Mesendoderm (in vitro differentiated cells): ENCODE measurements at regions not wholly inside any gene's neighbourhood (a gene's known extent, or its start where the extent isn't known, plus 50 kb on each side); places are given as distances from the start of the nearest gene placed in this dataset.
"Not testable (repeated sequence)": the region's sequence is repeated elsewhere in the genome, so short reads cannot be mapped to it uniquely, and the experiment has no call there.

Source experiments
- DNase-seq: peaks from one replicate; pipeline ENCODE4 v3.0.0; 2013
- H2AK5ac ChIP-seq: 2 replicates; pipeline ENCODE4 v1.6.1; 2013; ENCODE audit warnings: low read length, inconsistent platforms
- H2BK120ac ChIP-seq: 2 replicates; pipeline ENCODE4 v1.6.1; 2013; ENCODE audit warnings: low read depth, mild to moderate bottlenecking, low read length, moderate library complexity, mixed read lengths
- H2BK15ac ChIP-seq: replicated peaks from 2 replicates; pipeline ENCODE4 v1.6.1; 2013; ENCODE audit warnings: low read depth, mild to moderate bottlenecking, moderate library complexity
- H2BK5ac ChIP-seq: 2 replicates; pipeline ENCODE4 v1.6.1; 2013; ENCODE audit warnings: low read length, inconsistent platforms
- H3K18ac ChIP-seq: 2 replicates; pipeline ENCODE4 v1.6.1; 2013; ENCODE audit warnings: mild to moderate bottlenecking, low read length, mixed read lengths
- H3K23ac ChIP-seq: one replicate; pipeline ENCODE4 v1.6.1; 2013; ENCODE audit warnings: low read length
- H3K27ac ChIP-seq: 2 replicates; pipeline ENCODE4 v1.5.1; 2013; ENCODE audit warnings: low read depth, mild to moderate bottlenecking, inconsistent platforms, low read length, moderate library complexity
- H3K27me3 ChIP-seq: 2 replicates; pipeline ENCODE4 v1.6.1; 2013; ENCODE audit warnings: low read length, control low read depth, mild to moderate bottlenecking, inconsistent platforms; ENCODE audit not compliant: insufficient read depth, poor library complexity
- H3K36me3 ChIP-seq: 2 replicates; pipeline ENCODE4 v1.6.1; 2013; ENCODE audit warnings: low read length, inconsistent platforms; ENCODE audit not compliant: control insufficient read depth, insufficient read depth
- H3K4ac ChIP-seq: one replicate; pipeline ENCODE4 v1.6.1; 2013; ENCODE audit warnings: low read depth, mild to moderate bottlenecking, low read length, moderate library complexity
- H3K4me1 ChIP-seq: 2 replicates; pipeline ENCODE4 v1.6.1; 2013; ENCODE audit warnings: low read depth, low read length, inconsistent platforms; ENCODE audit not compliant: control insufficient read depth
- H3K4me2 ChIP-seq: 2 replicates; pipeline ENCODE4 v1.6.1; 2013; ENCODE audit warnings: low read length
- H3K4me3 ChIP-seq: 2 replicates; pipeline ENCODE4 v1.5.1; 2013; ENCODE audit warnings: mild to moderate bottlenecking, low read length
- H3K56ac ChIP-seq: one replicate; pipeline ENCODE4 v1.6.1; 2013; ENCODE audit warnings: low read length
- H3K79me1 ChIP-seq: 2 replicates; pipeline ENCODE4 v1.6.1; 2013; ENCODE audit warnings: low read length, inconsistent platforms
- H3K79me2 ChIP-seq: 2 replicates; pipeline ENCODE4 v1.6.1; 2013; ENCODE audit warnings: mild to moderate bottlenecking, low read length; ENCODE audit not compliant: control insufficient read depth, insufficient read depth
- H3K9ac ChIP-seq: 2 replicates; pipeline ENCODE4 v1.6.1; 2013; ENCODE audit warnings: low read length, inconsistent platforms
- H4K5ac ChIP-seq: one replicate; pipeline ENCODE4 v1.6.1; 2013; ENCODE audit warnings: low read length
- H4K8ac ChIP-seq: one replicate; pipeline ENCODE4 v1.6.1; 2013; ENCODE audit warnings: low read depth, mild to moderate bottlenecking, control low read depth, low read length, moderate library complexity
- WGBS: extraction: QIAGEN DNeasy Blood & Tissue Kit; methylation state at CpG from one replicate; pipeline ENCODE4 v1.1.7; 2013; ENCODE audit warnings: low lambda C conversion rate, missing lambda C conversion rate; ENCODE audit not compliant: insufficient coverage; ENCODE audit errors: extremely low coverage; 5-methylcytosine and 5-hydroxymethylcytosine counted together

GRCh38 chr19:14301150-14301549 is 80.1 kb upstream of the ADGRE5 start:
- H3K56ac ChIP-seq = no peak overlapping the region
- DNase-seq = no peak
- H3K79me1 ChIP-seq = no peaks in the 10 kb centered on the region
- no peak overlapping the region for H3K27ac ChIP-seq
- H3K79me2 ChIP-seq = no peaks in the 10 kb centered on the region
- H3K18ac ChIP-seq = no peak overlapping the region
- no peak overlapping the region for H2AK5ac ChIP-seq
- H4K5ac ChIP-seq = no peak overlapping the region
- no CpG with 5 or more reads among the region's 6 CpGs for WGBS
- no peaks in the 10 kb centered on the region for H3K36me3 ChIP-seq
- no peak overlapping the region for H4K8ac ChIP-seq
- H2BK120ac ChIP-seq = no peak overlapping the region
- H3K4me1 ChIP-seq = no peaks in the 10 kb centered on the region
- no peak overlapping the region for H3K9ac ChIP-seq
- no peak overlapping the region for H3K4me3 ChIP-seq
- H3K27me3 ChIP-seq = no peaks in the 10 kb centered on the region
- no peak overlapping the region for H3K23ac ChIP-seq
- no peak overlapping the region for H3K4me2 ChIP-seq
- H2BK15ac ChIP-seq = no peak overlapping the region
- H2BK5ac ChIP-seq = no peak overlapping the region
- no peak overlapping the region for H3K4ac ChIP-seq

- H4K8ac ChIP-seq = no peak overlapping the region
- H3K27ac ChIP-seq = no peak overlapping the region
- H3K36me3 ChIP-seq = no peaks in the 10 kb centered on the region
- H3K18ac ChIP-seq = no peak overlapping the region
- H2BK15ac ChIP-seq = no peak overlapping the region
- no peak overlapping the region for H2BK5ac ChIP-seq
- no peak overlapping the region for H2BK120ac ChIP-seq
- H3K4me3 ChIP-seq = no peak overlapping the region
- no CpG with 5 or more reads among the region's 6 CpGs for WGBS
- no peaks in the 10 kb centered on the region for H3K27me3 ChIP-seq
- no peak overlapping the region for H2AK5ac ChIP-seq
- H3K4ac ChIP-seq = no peak overlapping the region
- no peak overlapping the region for H3K9ac ChIP-seq
- peak; percentile 64 for DNase-seq
- H3K79me1 ChIP-seq = no peaks in the 10 kb centered on the region
- H3K56ac ChIP-seq = no peak overlapping the region
- no peak overlapping the region for H4K5ac ChIP-seq
- H3K4me2 ChIP-seq = no peak overlapping the region
- no peaks in the 10 kb centered on the region for H3K79me2 ChIP-seq
- no peak overlapping the region for H3K23ac ChIP-seq
- no peaks in the 10 kb centered on the region for H3K4me1 ChIP-seq
Measured at GRCh38 chr19:14300303-14300702, 80.9 kb upstream of the ADGRE5 start.

GRCh38 chr19:14299224-14299827 is 81.9 kb upstream of the ADGRE5 start:
- H3K9ac ChIP-seq, H2BK120ac ChIP-seq, H3K4me2 ChIP-seq, H3K56ac ChIP-seq, H4K8ac ChIP-seq, H3K27me3 ChIP-seq, H3K18ac ChIP-seq, H3K4me3 ChIP-seq, H4K5ac ChIP-seq, H3K4me1 ChIP-seq, DNase-seq, H2BK5ac ChIP-seq, H3K36me3 ChIP-seq, H3K79me2 ChIP-seq, H3K79me1 ChIP-seq, H3K4ac ChIP-seq, H3K27ac ChIP-seq, H2BK15ac ChIP-seq, H3K23ac ChIP-seq, H2AK5ac ChIP-seq: not testable (repeated sequence)
- WGBS = no CpG with 5 or more reads among the region's 13 CpGs

- not testable (repeated sequence) for DNase-seq, H3K18ac ChIP-seq, H4K8ac ChIP-seq, H2BK15ac ChIP-seq, H2AK5ac ChIP-seq, H2BK120ac ChIP-seq, H4K5ac ChIP-seq, H3K27ac ChIP-seq, H3K56ac ChIP-seq, H3K4ac ChIP-seq, H3K27me3 ChIP-seq, H3K9ac ChIP-seq, H3K4me1 ChIP-seq, H3K4me3 ChIP-seq, H3K23ac ChIP-seq, H3K79me1 ChIP-seq, H3K4me2 ChIP-seq, H3K36me3 ChIP-seq, H3K79me2 ChIP-seq, H2BK5ac ChIP-seq
- WGBS = no CpG with 5 or more reads among the region's 14 CpGs
Measured at GRCh38 chr19:14297883-14298576, 83.2 kb upstream of the ADGRE5 start.

GRCh38 chr19:14294974-14295373 is 86.3 kb upstream of the ADGRE5 start:
- not testable (repeated sequence) for H3K4me2 ChIP-seq, H2AK5ac ChIP-seq, H3K4me1 ChIP-seq, H2BK5ac ChIP-seq, H3K79me2 ChIP-seq, H4K8ac ChIP-seq, H3K23ac ChIP-seq, H3K4ac ChIP-seq, H3K4me3 ChIP-seq, H3K27ac ChIP-seq, H2BK120ac ChIP-seq, H3K36me3 ChIP-seq, H4K5ac ChIP-seq, H3K27me3 ChIP-seq, H2BK15ac ChIP-seq, H3K79me1 ChIP-seq
- Histone ChIP-seq H3K56ac (peak overlapping the region; percentile 74), H3K9ac (peak overlapping the region; percentile 38), H3K18ac (peak overlapping the region; percentile 13)
- no CpG with 5 or more reads among the region's 5 CpGs for WGBS
- peak; percentile 91 for DNase-seq

GRCh38 chr19:14293816-14294170 is 87.5 kb upstream of the ADGRE5 start:
- H3K79me2 ChIP-seq, H2BK15ac ChIP-seq, H3K9ac ChIP-seq, H2BK120ac ChIP-seq, H3K27ac ChIP-seq, H3K36me3 ChIP-seq, DNase-seq, H3K4me1 ChIP-seq, H3K18ac ChIP-seq, H3K79me1 ChIP-seq, H3K4ac ChIP-seq, H2AK5ac ChIP-seq, H4K5ac ChIP-seq, H3K23ac ChIP-seq, H3K4me3 ChIP-seq, H3K27me3 ChIP-seq, H4K8ac ChIP-seq, H2BK5ac ChIP-seq, H3K4me2 ChIP-seq, H3K56ac ChIP-seq: not testable (repeated sequence)
- no CpG with 5 or more reads among the region's 7 CpGs for WGBS
